Neural progenitor cell (in vitro differentiated cells): ENCODE measurements at regions not wholly inside any gene's neighbourhood (a gene's known extent, or its start where the extent isn't known, plus 50 kb on each side); places are given as distances from the start of the nearest gene placed in this dataset.

Experiments
- DNase-seq: peaks from one replicate; pipeline ENCODE4 v3.0.0-alpha.2; 2016; ENCODE audit warnings: low spot score
- H2AFZ ChIP-seq: fragments of 200-600 bp; sonication (generic); replicated peaks from 2 replicates; pipeline ENCODE4 v1.6.1; 2016; ENCODE audit warnings: antibody characterized with exemption
- H3F3A ChIP-seq: fragments of 200-600 bp; sonication (generic); 2 replicates; pipeline ENCODE4 v1.6.1; 2016; ENCODE audit warnings: antibody characterized with exemption, low read depth
- H3K27ac ChIP-seq: fragments of 200-600 bp; sonication (generic); 2 replicates; pipeline ENCODE4 v1.5.1; 2016; ENCODE audit warnings: mild to moderate bottlenecking
- H3K27me3 ChIP-seq: fragments of 200-600 bp; sonication (generic); 2 replicates; pipeline ENCODE4 v1.6.1; 2016; ENCODE audit warnings: mild to moderate bottlenecking, moderate library complexity
- H3K36me3 ChIP-seq: fragments of 200-600 bp; sonication (generic); 2 replicates; pipeline ENCODE4 v1.5.1; 2016
- H3K4me1 ChIP-seq: fragments of 200-600 bp; sonication (generic); 2 replicates; pipeline ENCODE4 v1.6.1; 2016; ENCODE audit warnings: mixed run types
- H3K4me2 ChIP-seq: fragments of 200-600 bp; sonication (generic); 2 replicates; pipeline ENCODE4 v1.6.1; 2016
- H3K4me3 ChIP-seq: fragments of 200-600 bp; sonication (generic); 2 replicates; pipeline ENCODE4 v1.5.1; 2016
- H3K79me2 ChIP-seq: fragments of 200-600 bp; sonication (generic); 2 replicates; pipeline ENCODE4 v1.6.1; 2016; ENCODE audit warnings: low read depth
- H3K9ac ChIP-seq: fragments of 200-600 bp; sonication (generic); 2 replicates; pipeline ENCODE4 v1.6.1; 2016
- H3K9me3 ChIP-seq: fragments of 200-600 bp; sonication (generic); 2 replicates; pipeline ENCODE4 v1.5.1; 2016; ENCODE audit warnings: low read depth
- H4K20me1 ChIP-seq: fragments of 200-600 bp; sonication (generic); 2 replicates; pipeline ENCODE4 v1.6.1; 2016; ENCODE audit warnings: low read depth
- H3K27ac Mint-ChIP-seq: 3 replicates; pipeline ENCODE4 v1.8.0; 2021; ENCODE audit warnings: mixed read lengths
- H3K27me3 Mint-ChIP-seq: 2 replicates; pipeline ENCODE4 v1.8.0; 2022; ENCODE audit warnings: low read depth, mild to moderate bottlenecking, inconsistent platforms, moderate library complexity, mixed read lengths; ENCODE audit not compliant: insufficient read depth
- H3K36me3 Mint-ChIP-seq: 3 replicates; pipeline ENCODE4 v1.8.0; 2021; ENCODE audit warnings: mixed read lengths
- H3K4me1 Mint-ChIP-seq: 3 replicates; pipeline ENCODE4 v1.8.0; 2021; ENCODE audit warnings: mixed read lengths
- H3K4me3 Mint-ChIP-seq: 3 replicates; pipeline ENCODE4 v1.8.0; 2021; ENCODE audit warnings: mild to moderate bottlenecking, moderate library complexity, mixed read lengths
- H3K9me3 Mint-ChIP-seq: 3 replicates; pipeline ENCODE4 v1.8.0; 2020; ENCODE audit warnings: mixed read lengths
- EZH2 ChIP-seq: fragments of 200-600 bp; sonication (generic); IDR thresholded peaks from 2 replicates; pipeline ENCODE4 v1.6.1; 2017; ENCODE audit warnings: antibody characterized with exemption, mild to moderate bottlenecking, moderate library complexity
- EZH2phosphoT487 ChIP-seq: fragments of 200-600 bp; sonication (generic); IDR thresholded peaks from 2 replicates; pipeline ENCODE4 v1.6.1; 2017; ENCODE audit warnings: antibody characterized with exemption
- TF ChIP-seq, protein P1 (sequence below): fragments of 200-600 bp; sonication (generic); IDR thresholded peaks from 2 replicates; pipeline ENCODE4 v1.5.1; 2017; ENCODE audit warnings: antibody characterized with exemption, mild to moderate bottlenecking

DNA sequence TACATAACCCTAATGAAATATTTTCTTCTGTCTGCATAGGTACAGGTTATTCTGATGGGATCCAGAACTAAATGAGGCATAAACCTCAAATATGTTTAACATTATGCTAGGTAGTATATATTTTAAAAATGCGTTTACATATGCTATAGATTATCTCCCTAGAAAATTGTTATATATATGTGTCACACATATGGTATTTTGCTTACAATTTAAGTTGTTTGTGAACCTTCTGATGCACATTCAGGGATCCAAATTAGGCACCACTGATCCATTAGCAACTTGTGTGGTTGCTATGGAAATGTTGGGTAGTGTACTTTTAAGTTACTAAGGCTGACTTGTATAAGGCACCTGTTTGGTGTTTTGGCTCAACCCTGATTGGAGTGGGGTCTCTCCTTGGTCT, 456.7 kb downstream of the AEBP2 start:
- no peaks in the 10 kb centered on the region for H3K79me2 ChIP-seq
- H3K27ac Mint-ChIP-seq, result no peak overlapping the region
- no peaks in the 10 kb centered on the region for H3K9me3 ChIP-seq
- TF ChIP-seq, protein P1, sequence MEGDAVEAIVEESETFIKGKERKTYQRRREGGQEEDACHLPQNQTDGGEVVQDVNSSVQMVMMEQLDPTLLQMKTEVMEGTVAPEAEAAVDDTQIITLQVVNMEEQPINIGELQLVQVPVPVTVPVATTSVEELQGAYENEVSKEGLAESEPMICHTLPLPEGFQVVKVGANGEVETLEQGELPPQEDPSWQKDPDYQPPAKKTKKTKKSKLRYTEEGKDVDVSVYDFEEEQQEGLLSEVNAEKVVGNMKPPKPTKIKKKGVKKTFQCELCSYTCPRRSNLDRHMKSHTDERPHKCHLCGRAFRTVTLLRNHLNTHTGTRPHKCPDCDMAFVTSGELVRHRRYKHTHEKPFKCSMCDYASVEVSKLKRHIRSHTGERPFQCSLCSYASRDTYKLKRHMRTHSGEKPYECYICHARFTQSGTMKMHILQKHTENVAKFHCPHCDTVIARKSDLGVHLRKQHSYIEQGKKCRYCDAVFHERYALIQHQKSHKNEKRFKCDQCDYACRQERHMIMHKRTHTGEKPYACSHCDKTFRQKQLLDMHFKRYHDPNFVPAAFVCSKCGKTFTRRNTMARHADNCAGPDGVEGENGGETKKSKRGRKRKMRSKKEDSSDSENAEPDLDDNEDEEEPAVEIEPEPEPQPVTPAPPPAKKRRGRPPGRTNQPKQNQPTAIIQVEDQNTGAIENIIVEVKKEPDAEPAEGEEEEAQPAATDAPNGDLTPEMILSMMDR, result no peak
- TF ChIP-seq EZH2 (no peak), EZH2phosphoT487 (no peak)
- no peaks in the 10 kb centered on the region for H3K36me3 ChIP-seq
- no peaks in the 10 kb centered on the region for H4K20me1 ChIP-seq
- peaks cover 2% of the 10 kb centered on the region for H3K4me1 Mint-ChIP-seq
- H3K9me3 Mint-ChIP-seq, result no peaks in the 10 kb centered on the region
- H3K4me1 ChIP-seq, result no peaks in the 10 kb centered on the region
- no peak overlapping the region for H3K9ac ChIP-seq
- no peak overlapping the region for H3K4me3 Mint-ChIP-seq
- no peaks in the 10 kb centered on the region for H3K27me3 ChIP-seq
- DNase-seq, result no peak
- peaks cover 2% of the 10 kb centered on the region for H3K27me3 Mint-ChIP-seq
- H3K4me2 ChIP-seq, result no peak overlapping the region
- H3K27ac ChIP-seq, result no peak overlapping the region
- H3K4me3 ChIP-seq, result no peak overlapping the region
- H3K36me3 Mint-ChIP-seq, result no peaks in the 10 kb centered on the region
- no peaks in the 10 kb centered on the region for H3F3A ChIP-seq
- H2AFZ ChIP-seq, result no peak overlapping the region

DNA sequence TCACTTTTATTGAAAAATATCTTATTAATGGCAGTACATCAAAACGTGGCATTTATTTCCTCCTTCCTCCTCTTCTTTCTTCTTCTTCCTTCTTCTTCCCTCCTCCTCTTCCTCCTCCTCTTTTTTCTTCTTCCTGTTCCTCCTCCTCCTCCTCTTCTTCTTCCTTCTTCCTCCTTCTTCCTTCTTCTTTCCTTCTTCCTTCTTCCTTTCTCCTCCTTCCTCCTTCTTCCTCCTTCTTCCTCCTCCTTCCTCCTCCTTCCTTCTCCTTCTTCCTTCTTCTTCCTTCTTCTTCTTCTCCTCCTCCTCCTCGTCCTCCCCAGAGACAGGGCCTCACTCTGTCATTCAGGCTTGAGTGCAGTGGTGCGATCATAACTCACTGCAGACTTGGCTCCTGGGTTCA, 457.2 kb downstream of the AEBP2 start:
- H3K4me1 ChIP-seq, result no peaks in the 10 kb centered on the region
- Mint-ChIP-seq H3K9me3 (no peaks in the 10 kb centered on the region), H3K27ac (no peak overlapping the region), H3K27me3 (peaks cover 2% of the 10 kb centered on the region), H3K4me1 (no peaks in the 10 kb centered on the region), H3K4me3 (no peak overlapping the region), H3K36me3 (no peaks in the 10 kb centered on the region)
- no peak overlapping the region for H3K9ac ChIP-seq
- H3F3A ChIP-seq, result no peaks in the 10 kb centered on the region
- TF ChIP-seq, protein P1, result no peak
- H3K79me2 ChIP-seq, result no peaks in the 10 kb centered on the region
- no peaks in the 10 kb centered on the region for H3K27me3 ChIP-seq
- H2AFZ ChIP-seq, result no peak overlapping the region
- DNase-seq, result no peak
- H3K36me3 ChIP-seq, result no peaks in the 10 kb centered on the region
- H3K9me3 ChIP-seq, result no peaks in the 10 kb centered on the region
- no peaks in the 10 kb centered on the region for H4K20me1 ChIP-seq
- no peak overlapping the region for H3K4me3 ChIP-seq
- no peak overlapping the region for H3K4me2 ChIP-seq
- no peak overlapping the region for H3K27ac ChIP-seq

DNA sequence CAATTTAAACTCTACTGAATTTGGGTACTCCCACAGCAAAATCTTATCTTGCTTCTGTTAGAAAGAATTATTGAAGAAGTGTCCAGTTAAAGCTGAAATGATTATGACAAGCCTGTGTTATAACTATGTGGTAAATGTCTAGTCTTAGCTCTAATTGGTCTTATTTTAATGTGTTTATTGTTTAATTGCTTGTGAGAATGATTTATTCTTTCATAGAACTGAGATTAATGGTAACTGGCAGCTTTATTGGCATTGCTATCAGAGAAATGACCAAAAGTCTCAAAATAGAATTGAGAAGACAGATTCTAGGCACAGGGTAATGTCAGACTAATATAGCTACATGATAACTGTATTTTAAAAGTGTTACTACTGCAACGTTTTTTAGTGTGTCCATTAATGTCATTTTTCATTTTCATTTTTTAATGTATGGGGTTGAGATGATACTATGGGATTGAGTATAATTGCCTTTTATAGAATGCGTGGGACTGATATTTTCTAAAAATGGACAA, 458.7 kb downstream of the AEBP2 start:
- Mint-ChIP-seq H3K4me1 (no peaks in the 10 kb centered on the region), H3K36me3 (no peaks in the 10 kb centered on the region), H3K9me3 (no peaks in the 10 kb centered on the region), H3K4me3 (no peak overlapping the region), H3K27ac (no peak overlapping the region), H3K27me3 (peaks cover 2% of the 10 kb centered on the region)
- Histone ChIP-seq H3K4me2 (no peak overlapping the region), H3K4me3 (no peak overlapping the region), H3K79me2 (no peaks in the 10 kb centered on the region), H3K9me3 (no peaks in the 10 kb centered on the region), H3K9ac (no peak overlapping the region), H4K20me1 (no peaks in the 10 kb centered on the region), H3K27me3 (no peaks in the 10 kb centered on the region), H3K4me1 (no peaks in the 10 kb centered on the region), H3K36me3 (no peaks in the 10 kb centered on the region), H3K27ac (no peak overlapping the region), H3F3A (no peaks in the 10 kb centered on the region), H2AFZ (no peak overlapping the region)
- no peak for DNase-seq
- TF ChIP-seq EZH2phosphoT487, result no peak
- TF ChIP-seq, protein P1, result no peak
- no peak for TF ChIP-seq EZH2
